ENCODE measurements at regions not wholly inside any gene's neighbourhood (a gene's known extent, or its start where the extent isn't known, plus 50 kb on each side); places are given as distances from the start of the nearest gene placed in this dataset.

- no peaks in the 10 kb centered on the region for H3K9me3 ChIP-seq
- no peak for ATAC-seq
- intact Hi-C loops (cut with DNase I): no loop called here
Measured at GRCh38 chr3:186477033-186477432, 67.1 kb downstream of the CRYGS start.

DNA sequence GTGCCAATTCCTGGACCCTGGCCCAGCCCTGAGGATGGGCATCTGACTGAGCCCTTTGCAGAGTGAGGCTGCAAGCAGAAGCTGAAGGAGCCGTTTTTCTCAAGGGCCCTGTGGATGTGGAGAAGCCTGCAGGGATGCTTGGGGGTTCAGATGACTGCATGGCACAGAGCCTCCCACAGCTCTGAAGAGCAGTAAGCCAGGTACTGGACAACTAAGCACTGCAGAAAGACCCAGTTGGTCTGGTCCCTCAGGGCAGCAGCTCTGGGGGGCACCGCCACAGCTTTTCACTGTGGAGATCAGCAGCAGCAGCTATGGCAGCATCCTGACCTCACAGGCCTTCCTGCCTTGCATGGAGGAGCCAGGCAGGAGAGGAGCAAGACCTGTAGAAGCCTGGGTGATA lies 67.6 kb downstream of the CRYGS start:
- peaks cover 0 to 4% (median 0%) of the 10 kb centered on the region in 3 donors for H3K4me1 ChIP-seq
- ATAC-seq (no peak), FAIRE-seq (no peak), DNase-seq (no peak)
- TF ChIP-seq, protein P1, sequence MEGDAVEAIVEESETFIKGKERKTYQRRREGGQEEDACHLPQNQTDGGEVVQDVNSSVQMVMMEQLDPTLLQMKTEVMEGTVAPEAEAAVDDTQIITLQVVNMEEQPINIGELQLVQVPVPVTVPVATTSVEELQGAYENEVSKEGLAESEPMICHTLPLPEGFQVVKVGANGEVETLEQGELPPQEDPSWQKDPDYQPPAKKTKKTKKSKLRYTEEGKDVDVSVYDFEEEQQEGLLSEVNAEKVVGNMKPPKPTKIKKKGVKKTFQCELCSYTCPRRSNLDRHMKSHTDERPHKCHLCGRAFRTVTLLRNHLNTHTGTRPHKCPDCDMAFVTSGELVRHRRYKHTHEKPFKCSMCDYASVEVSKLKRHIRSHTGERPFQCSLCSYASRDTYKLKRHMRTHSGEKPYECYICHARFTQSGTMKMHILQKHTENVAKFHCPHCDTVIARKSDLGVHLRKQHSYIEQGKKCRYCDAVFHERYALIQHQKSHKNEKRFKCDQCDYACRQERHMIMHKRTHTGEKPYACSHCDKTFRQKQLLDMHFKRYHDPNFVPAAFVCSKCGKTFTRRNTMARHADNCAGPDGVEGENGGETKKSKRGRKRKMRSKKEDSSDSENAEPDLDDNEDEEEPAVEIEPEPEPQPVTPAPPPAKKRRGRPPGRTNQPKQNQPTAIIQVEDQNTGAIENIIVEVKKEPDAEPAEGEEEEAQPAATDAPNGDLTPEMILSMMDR (IDR thresholded peaks at IDR 0.05): no peak
- H3K4me3 ChIP-seq: no peak overlapping the region
- no peaks in the 10 kb centered on the region for H3K9me3 ChIP-seq
- 79 to 80% methylated on average over 2 of the region's 2 CpGs for WGBS, 2 donors
- no peaks in the 10 kb centered on the region for H3K27me3 ChIP-seq
- intact Hi-C loops (cut with DNase I): no loop called here
- H3K27ac ChIP-seq: no peak overlapping the region
- no peaks in the 10 kb centered on the region for H3K36me3 ChIP-seq

More at GRCh38 chr3:186477033-186477432, 67.1 kb downstream of the CRYGS start:
- H3K4me1 ChIP-seq: peaks cover 0 to 4% (median 0%) of the 10 kb centered on the region in 3 donors
- H3K27me3 ChIP-seq: no peaks in the 10 kb centered on the region
- WGBS, 2 donors: 91% methylated on average over 8 of the region's 8 CpGs
- no peaks in the 10 kb centered on the region for H3K36me3 ChIP-seq
- TF ChIP-seq, protein P1 (IDR thresholded peaks at IDR 0.05): no peak
- H3K27ac ChIP-seq: no peak overlapping the region
- no peak for FAIRE-seq
- H3K4me3 ChIP-seq: no peak overlapping the region
- DNase-seq: no peak

DNA sequence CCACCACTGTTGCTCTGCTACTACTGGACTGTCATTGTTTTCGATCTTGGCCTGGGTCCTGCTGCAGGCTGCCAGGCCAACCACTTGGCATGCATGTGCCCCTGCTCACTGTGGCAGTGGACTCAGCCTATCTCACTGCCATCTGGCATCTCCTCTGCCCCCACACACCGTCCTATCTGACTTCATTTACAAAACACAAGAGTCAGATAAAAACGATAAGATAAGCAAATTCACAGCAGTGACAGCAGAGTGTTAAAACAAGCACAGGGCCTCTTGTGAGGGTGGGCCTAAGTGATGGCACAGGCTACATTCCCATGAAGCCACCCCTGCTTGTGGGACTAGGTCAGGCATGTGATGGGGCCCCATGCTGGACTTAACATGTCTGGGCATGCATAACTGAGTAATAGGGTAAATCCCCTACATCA lies 68.1 kb downstream of the CRYGS start:
- Histone ChIP-seq H3K9me3 (no peaks in the 10 kb centered on the region), H3K4me1 (peaks cover 0 to 4% (median 0%) of the 10 kb centered on the region in 3 donors), H3K27me3 (no peaks in the 10 kb centered on the region), H3K4me3 (no peak overlapping the region), H3K27ac (no peak overlapping the region), H3K36me3 (no peaks in the 10 kb centered on the region)
- intact Hi-C loops (cut with DNase I): no loop called here
- 9 to 23% methylated on average over 3 of the region's 3 CpGs for WGBS, 2 donors
- FAIRE-seq (no peak), DNase-seq (peak in 2 of 6 donors; percentile 17 to 27), ATAC-seq (peak; percentile 47 to 85 (median 66))
- TF ChIP-seq, protein P1 (IDR thresholded peaks at IDR 0.05): no peak

DNA sequence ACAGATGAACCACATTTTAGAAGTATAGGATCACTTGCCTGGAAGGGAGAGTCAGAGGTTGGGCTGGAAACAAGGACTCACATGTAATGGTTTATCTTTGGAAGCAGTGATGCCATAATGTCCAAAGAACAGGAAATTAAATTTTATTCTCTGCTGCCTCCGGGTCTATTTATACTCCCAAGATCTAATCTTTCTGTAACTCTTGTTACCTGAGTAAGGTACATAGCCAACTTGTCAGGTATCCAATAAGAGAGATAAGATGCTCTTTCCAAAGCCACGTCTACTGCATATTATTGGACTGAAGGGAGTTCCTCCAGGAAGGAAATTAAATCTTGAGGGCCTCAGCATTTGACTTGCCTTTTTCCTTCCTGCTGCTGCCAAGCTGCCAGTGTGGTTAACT lies 71.0 kb downstream of the CRYGS start:
- H3K4me3 ChIP-seq: no peak overlapping the region
- H3K36me3 ChIP-seq: no peaks in the 10 kb centered on the region
- H3K27ac ChIP-seq: no peak overlapping the region
- TF ChIP-seq, protein P1 (IDR thresholded peaks at IDR 0.05): no peak
- FAIRE-seq: no peak
- H3K9me3 ChIP-seq: no peaks in the 10 kb centered on the region
- 25 to 37% methylated on average over 2 of the region's 2 CpGs for WGBS, 2 donors
- intact Hi-C loops (cut with DNase I): no loop called here
- DNase-seq: no peak
- no peaks in the 10 kb centered on the region for H3K4me1 ChIP-seq
- ATAC-seq: no peak
- H3K27me3 ChIP-seq: no peaks in the 10 kb centered on the region

DNA sequence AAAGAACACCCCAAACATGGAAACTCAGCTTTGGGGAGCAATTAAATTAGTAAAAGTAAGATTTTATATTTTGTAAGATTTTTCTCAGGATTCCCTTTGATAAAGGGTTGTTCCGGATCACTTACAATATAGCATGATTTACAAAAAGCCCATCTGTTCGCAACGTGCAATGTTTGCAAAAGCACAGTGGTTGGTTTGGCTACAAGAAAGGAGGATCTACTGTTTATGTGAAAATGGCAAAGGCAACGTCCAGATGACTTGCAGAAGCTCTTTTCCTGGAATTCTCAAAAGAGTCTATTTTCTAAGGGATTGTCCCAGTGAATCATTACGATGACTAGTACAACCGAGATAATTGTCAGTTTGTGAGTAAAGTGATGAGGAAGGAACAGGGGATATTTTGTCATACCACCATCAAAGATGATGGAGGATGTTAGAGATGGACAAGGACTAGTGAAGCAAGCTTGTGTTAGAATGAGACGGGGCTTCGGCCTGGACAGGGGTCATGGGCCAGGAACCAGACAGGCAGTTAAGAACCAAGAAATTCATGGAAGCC lies 71.6 kb downstream of the CRYGS start:
- no peaks in the 10 kb centered on the region for H3K9me3 ChIP-seq
- H3K27me3 ChIP-seq: no peaks in the 10 kb centered on the region
- intact Hi-C loops (cut with DNase I): no loop called here
- TF ChIP-seq, protein P1 (IDR thresholded peaks at IDR 0.05): no peak
- DNase-seq: no peak
- H3K4me1 ChIP-seq: no peaks in the 10 kb centered on the region
- WGBS, 2 donors: 91% methylated on average over 8 of the region's 8 CpGs
- FAIRE-seq: no peak
- no peak overlapping the region for H3K27ac ChIP-seq
- no peak overlapping the region for H3K4me3 ChIP-seq
- ATAC-seq: no peak
- no peaks in the 10 kb centered on the region for H3K36me3 ChIP-seq
